OCI-LY3 (cell line): ENCODE measurements at regions not wholly inside any gene's neighbourhood (a gene's known extent, or its start where the extent isn't known, plus 50 kb on each side); places are given as distances from the start of the nearest gene placed in this dataset.

Experiments used
- EZH2phosphoT487 ChIP-seq: fragments of 200-600 bp; shearing (Covaris generic); IDR thresholded peaks from 2 replicates; pipeline ENCODE4 v1.6.1; 2018; ENCODE audit warnings: antibody characterized with exemption, mixed run types, low read depth
- TF ChIP-seq, protein P1 (sequence below): fragments of 200-600, 300-600 bp; sonication (generic); IDR thresholded peaks from 2 replicates; pipeline ENCODE4 v1.5.1; 2014; ENCODE audit warnings: antibody characterized with exemption, low read length, low read depth

DNA sequence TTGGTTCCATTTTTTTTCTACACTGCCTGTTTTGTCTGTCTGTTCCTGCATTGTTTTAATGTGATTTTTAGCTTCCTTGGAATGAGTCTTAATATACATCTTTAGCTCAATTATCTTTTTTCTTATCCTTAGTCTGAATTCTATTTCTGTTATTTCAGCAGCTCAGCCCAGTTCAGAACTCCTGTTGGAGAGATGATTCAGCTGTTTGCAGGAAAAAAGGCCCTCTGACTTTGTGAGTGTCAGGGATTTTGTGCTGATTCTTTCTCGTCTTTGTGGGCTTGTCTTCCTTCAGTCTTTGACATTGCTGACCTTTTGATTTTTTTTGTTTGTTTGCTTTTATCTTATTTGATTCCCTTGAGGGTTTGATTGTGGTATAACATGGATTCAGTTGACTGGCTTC, 343.2 kb upstream of the TRAM1L1 start:
- TF ChIP-seq, protein P1, sequence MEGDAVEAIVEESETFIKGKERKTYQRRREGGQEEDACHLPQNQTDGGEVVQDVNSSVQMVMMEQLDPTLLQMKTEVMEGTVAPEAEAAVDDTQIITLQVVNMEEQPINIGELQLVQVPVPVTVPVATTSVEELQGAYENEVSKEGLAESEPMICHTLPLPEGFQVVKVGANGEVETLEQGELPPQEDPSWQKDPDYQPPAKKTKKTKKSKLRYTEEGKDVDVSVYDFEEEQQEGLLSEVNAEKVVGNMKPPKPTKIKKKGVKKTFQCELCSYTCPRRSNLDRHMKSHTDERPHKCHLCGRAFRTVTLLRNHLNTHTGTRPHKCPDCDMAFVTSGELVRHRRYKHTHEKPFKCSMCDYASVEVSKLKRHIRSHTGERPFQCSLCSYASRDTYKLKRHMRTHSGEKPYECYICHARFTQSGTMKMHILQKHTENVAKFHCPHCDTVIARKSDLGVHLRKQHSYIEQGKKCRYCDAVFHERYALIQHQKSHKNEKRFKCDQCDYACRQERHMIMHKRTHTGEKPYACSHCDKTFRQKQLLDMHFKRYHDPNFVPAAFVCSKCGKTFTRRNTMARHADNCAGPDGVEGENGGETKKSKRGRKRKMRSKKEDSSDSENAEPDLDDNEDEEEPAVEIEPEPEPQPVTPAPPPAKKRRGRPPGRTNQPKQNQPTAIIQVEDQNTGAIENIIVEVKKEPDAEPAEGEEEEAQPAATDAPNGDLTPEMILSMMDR: no peak
- no peak for TF ChIP-seq EZH2phosphoT487
